Stomach smooth muscle (tissue), 2 donors: ENCODE measurements at regions not wholly inside any gene's neighbourhood (a gene's known extent, or its start where the extent isn't known, plus 50 kb on each side); places are given as distances from the start of the nearest gene placed in this dataset.

Experiments used
- H3K27ac ChIP-seq: one replicate; pipeline ENCODE4 v1.7.0; 2013; ENCODE audit warnings: mild to moderate bottlenecking, low read length, inconsistent platforms
- H3K27me3 ChIP-seq, 2 donors: one replicate each; pipeline ENCODE4 v1.7.0; 2013; ENCODE audit warnings: low read length in 2 of 2; ENCODE audit not compliant: insufficient read depth in 2 of 2, control insufficient read depth in 1 of 2
- H3K36me3 ChIP-seq, 2 donors: one replicate each; pipeline ENCODE4 v1.7.0; 2013; ENCODE audit warnings: low read length in 2 of 2; ENCODE audit not compliant: control insufficient read depth in 2 of 2, insufficient read depth in 2 of 2
- H3K4me1 ChIP-seq: one replicate; pipeline ENCODE4 v1.7.0; 2013; ENCODE audit warnings: low read length; ENCODE audit not compliant: control insufficient read depth, insufficient read depth
- H3K4me3 ChIP-seq, 2 donors: one replicate each; pipeline ENCODE4 v1.7.0; 2013; ENCODE audit warnings: low read length in 2 of 2
- H3K9ac ChIP-seq, 2 donors: one replicate each; pipeline ENCODE4 v1.7.0; 2013; ENCODE audit warnings: low read length in 2 of 2, mild to moderate bottlenecking in 1 of 2
- H3K9me3 ChIP-seq, 2 donors: one replicate each; pipeline ENCODE4 v1.7.0; 2013; ENCODE audit warnings: low read length in 2 of 2; ENCODE audit not compliant: control insufficient read depth in 2 of 2
- donor health status: healthy.
- donor health status: Pancreatic carcinoma.

- Histone ChIP-seq H3K9ac (no peak overlapping the region), H3K4me1 (no peaks in the 10 kb centered on the region), H3K27me3 (no peaks in the 10 kb centered on the region), H3K9me3 (no peaks in the 10 kb centered on the region), H3K27ac (no peak overlapping the region), H3K4me3 (no peak overlapping the region), H3K36me3 (no peaks in the 10 kb centered on the region)
Observed at GRCh38 chr2:6064757-6065156, 372.6 kb downstream of the SOX11 start.

GRCh38 chr2:6065703-6066102 lies 373.5 kb downstream of the SOX11 start:
- Histone ChIP-seq H3K4me1 (no peaks in the 10 kb centered on the region), H3K9me3 (no peaks in the 10 kb centered on the region), H3K36me3 (no peaks in the 10 kb centered on the region), H3K4me3 (no peak overlapping the region), H3K9ac (no peak overlapping the region), H3K27ac (no peak overlapping the region), H3K27me3 (no peaks in the 10 kb centered on the region)

GRCh38 chr2:6067089-6067488 lies 374.9 kb downstream of the SOX11 start:
- no peak overlapping the region for H3K4me3 ChIP-seq
- H3K27me3 ChIP-seq: no peaks in the 10 kb centered on the region
- H3K36me3 ChIP-seq: no peaks in the 10 kb centered on the region
- no peaks in the 10 kb centered on the region for H3K9me3 ChIP-seq
- H3K4me1 ChIP-seq: no peaks in the 10 kb centered on the region
- H3K27ac ChIP-seq: no peak overlapping the region
- H3K9ac ChIP-seq: no peak overlapping the region

GRCh38 chr2:6067806-6068205 lies 375.6 kb downstream of the SOX11 start:
- Histone ChIP-seq H3K27ac (no peak overlapping the region), H3K36me3 (no peaks in the 10 kb centered on the region), H3K4me3 (no peak overlapping the region), H3K9ac (no peak overlapping the region), H3K9me3 (no peaks in the 10 kb centered on the region), H3K4me1 (no peaks in the 10 kb centered on the region), H3K27me3 (no peaks in the 10 kb centered on the region)

- H3K4me1 ChIP-seq: no peaks in the 10 kb centered on the region
Observed at GRCh38 chr2:6068429-6068828, 376.2 kb downstream of the SOX11 start.

GRCh38 chr2:6069381-6069780 lies 377.2 kb downstream of the SOX11 start:
- Histone ChIP-seq H3K4me1 (no peaks in the 10 kb centered on the region), H3K4me3 (no peak overlapping the region), H3K9ac (no peak overlapping the region), H3K27me3 (no peaks in the 10 kb centered on the region), H3K36me3 (no peaks in the 10 kb centered on the region), H3K9me3 (no peaks in the 10 kb centered on the region), H3K27ac (no peak overlapping the region)

More at GRCh38 chr2:6068429-6068828, 376.2 kb downstream of the SOX11 start:
- no peaks in the 10 kb centered on the region for H3K36me3 ChIP-seq
- no peaks in the 10 kb centered on the region for H3K27me3 ChIP-seq
- no peak overlapping the region for H3K4me3 ChIP-seq
- H3K27ac ChIP-seq: no peak overlapping the region
- no peak overlapping the region for H3K9ac ChIP-seq
- H3K9me3 ChIP-seq: no peaks in the 10 kb centered on the region

- no peak overlapping the region for H3K9ac ChIP-seq
- H3K4me1 ChIP-seq: no peaks in the 10 kb centered on the region
- no peak overlapping the region for H3K27ac ChIP-seq
- no peak overlapping the region for H3K4me3 ChIP-seq
- no peaks in the 10 kb centered on the region for H3K27me3 ChIP-seq
- no peaks in the 10 kb centered on the region for H3K9me3 ChIP-seq
- H3K36me3 ChIP-seq: no peaks in the 10 kb centered on the region
Observed at GRCh38 chr2:6071519-6071918, 379.3 kb downstream of the SOX11 start.

- Histone ChIP-seq H3K4me1 (no peaks in the 10 kb centered on the region), H3K27ac (no peak overlapping the region), H3K9me3 (no peaks in the 10 kb centered on the region), H3K9ac (no peak overlapping the region), H3K27me3 (no peaks in the 10 kb centered on the region), H3K36me3 (no peaks in the 10 kb centered on the region), H3K4me3 (no peak overlapping the region)
Observed at GRCh38 chr2:6072276-6072675, 380.1 kb downstream of the SOX11 start.

GRCh38 chr2:6072768-6073167 lies 380.6 kb downstream of the SOX11 start:
- Histone ChIP-seq H3K36me3 (no peaks in the 10 kb centered on the region), H3K27me3 (no peaks in the 10 kb centered on the region), H3K9ac (no peak overlapping the region), H3K9me3 (no peaks in the 10 kb centered on the region), H3K4me1 (no peaks in the 10 kb centered on the region), H3K4me3 (no peak overlapping the region), H3K27ac (no peak overlapping the region)

- H3K9ac ChIP-seq: no peak overlapping the region
- no peak overlapping the region for H3K4me3 ChIP-seq
- H3K4me1 ChIP-seq: no peaks in the 10 kb centered on the region
- no peaks in the 10 kb centered on the region for H3K27me3 ChIP-seq
- H3K36me3 ChIP-seq: no peaks in the 10 kb centered on the region
- no peaks in the 10 kb centered on the region for H3K9me3 ChIP-seq
- no peak overlapping the region for H3K27ac ChIP-seq
Observed at GRCh38 chr2:6073191-6074088, 381.3 kb downstream of the SOX11 start.

- Histone ChIP-seq H3K27me3 (no peaks in the 10 kb centered on the region), H3K27ac (no peak overlapping the region), H3K9me3 (no peaks in the 10 kb centered on the region), H3K4me3 (no peak overlapping the region), H3K4me1 (no peaks in the 10 kb centered on the region), H3K9ac (no peak overlapping the region), H3K36me3 (no peaks in the 10 kb centered on the region)
Observed at GRCh38 chr2:6074089-6074643, 382.0 kb downstream of the SOX11 start.
